ENCODE measurements at regions not wholly inside any gene's neighbourhood (a gene's known extent, or its start where the extent isn't known, plus 50 kb on each side); places are given as distances from the start of the nearest gene placed in this dataset.
"Not testable (repeated sequence)": the region's sequence is repeated elsewhere in the genome, so short reads cannot be mapped to it uniquely, and the experiment has no call there.

DNA sequence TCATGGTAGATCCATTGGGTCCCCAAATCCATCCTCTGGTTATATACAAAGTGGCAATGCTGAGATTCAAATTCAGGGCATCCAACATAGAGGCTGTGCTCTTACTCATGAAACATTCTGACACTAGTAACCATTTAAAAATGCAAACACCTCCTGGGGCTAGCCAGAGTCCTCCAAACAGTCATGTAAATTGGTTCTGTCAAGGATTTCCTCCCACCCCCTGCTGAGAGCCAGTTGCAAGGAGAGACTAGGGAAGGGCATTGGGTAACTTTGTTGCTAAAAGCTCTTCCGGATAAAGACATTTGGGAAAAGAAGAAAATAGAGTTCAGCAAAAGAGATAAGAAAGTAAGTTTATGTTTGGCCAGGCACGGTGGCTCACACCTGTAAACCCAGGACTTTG is 58.3 kb downstream of the ART5 start:
- H3K4me1 ChIP-seq (ENCODE audit: control insufficient read depth in 1 of 2, low read depth in 2 of 2); H3K36me3 ChIP-seq; H3K27me3 ChIP-seq (replicated peaks; ENCODE audit: insufficient read depth); H3K9me3 ChIP-seq; H3K4me3 ChIP-seq; H3K27ac ChIP-seq; DNase-seq (ENCODE audit: low spot score); ATAC-seq (ENCODE audit: insufficient number of reproducible peaks, low FRiP score, low read depth): not testable (repeated sequence)

DNA sequence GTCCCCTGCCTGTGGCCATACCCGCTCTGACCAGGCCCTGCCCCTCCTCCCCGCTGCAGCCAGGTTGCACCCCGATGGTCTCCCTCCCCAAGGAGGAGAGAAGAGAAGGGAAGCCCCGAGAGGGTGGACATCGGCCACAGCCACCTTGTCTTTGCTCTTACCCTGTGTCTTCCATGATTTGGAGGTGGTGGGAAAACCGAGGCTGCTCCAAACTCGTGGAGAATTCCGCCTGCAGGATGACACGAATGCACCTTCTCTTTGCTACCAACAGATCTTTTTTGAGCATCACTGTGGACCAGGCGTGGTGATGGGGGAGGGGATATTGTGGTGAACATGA is 60.4 kb downstream of the ART5 start:
- not testable (repeated sequence) for DNase-seq (ENCODE audit: low spot score); H3K36me3 ChIP-seq; H3K27me3 ChIP-seq (replicated peaks; ENCODE audit: insufficient read depth); H3K9me3 ChIP-seq; ATAC-seq (ENCODE audit: insufficient number of reproducible peaks, low FRiP score, low read depth); H3K4me1 ChIP-seq (ENCODE audit: control insufficient read depth in 1 of 2, low read depth in 2 of 2); H3K27ac ChIP-seq; H3K4me3 ChIP-seq

DNA sequence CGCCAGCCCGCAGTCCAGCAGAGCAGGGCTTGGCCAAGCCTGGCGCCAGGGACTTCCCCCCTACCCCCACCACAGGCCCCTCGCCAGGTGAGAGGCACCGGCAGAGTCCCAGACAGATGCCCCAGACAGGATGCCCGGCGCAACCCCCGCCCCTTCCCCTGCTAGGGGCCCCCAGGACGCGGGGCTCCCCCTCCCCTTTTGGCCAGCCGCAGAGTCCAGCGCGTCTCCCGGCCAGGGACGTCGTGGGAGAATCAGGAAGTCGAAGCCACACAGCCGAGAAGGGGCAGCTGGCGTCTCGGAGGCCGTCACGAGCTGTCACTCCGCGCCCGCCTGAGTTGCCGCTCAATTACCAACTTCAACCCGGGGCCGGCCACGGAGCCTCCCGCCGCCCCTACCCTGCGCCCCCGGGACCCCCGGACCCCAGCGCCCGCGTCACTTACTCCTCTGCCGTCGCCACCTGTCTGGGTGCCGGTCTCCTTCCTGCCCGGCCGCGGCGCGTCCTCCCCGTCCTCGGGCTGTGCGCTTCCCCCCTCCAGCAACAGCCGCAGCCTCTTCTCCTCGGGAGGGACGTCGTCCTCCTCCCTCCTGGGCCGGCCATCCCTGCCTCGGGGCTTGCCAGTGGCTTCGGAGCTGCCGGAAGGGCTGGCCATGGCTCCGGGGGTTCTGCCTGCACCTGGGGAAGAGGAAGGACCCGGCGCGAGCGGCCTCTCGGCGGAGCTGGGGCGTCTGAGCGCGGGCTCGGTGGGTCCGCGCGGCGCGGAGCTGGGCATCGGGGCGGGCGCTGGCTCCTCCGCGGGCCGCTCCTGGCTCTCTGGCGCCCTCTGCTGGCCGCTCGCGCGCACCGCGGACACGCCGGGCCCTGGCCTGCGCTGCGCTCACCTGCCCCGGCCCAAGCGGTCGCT is 61.1 kb downstream of the ART5 start:
- not testable (repeated sequence) for H3K9me3 ChIP-seq; H3K27me3 ChIP-seq (replicated peaks; ENCODE audit: insufficient read depth); H3K4me1 ChIP-seq (ENCODE audit: control insufficient read depth in 1 of 2, low read depth in 2 of 2); H3K27ac ChIP-seq; DNase-seq (ENCODE audit: low spot score); H3K36me3 ChIP-seq; ATAC-seq (ENCODE audit: insufficient number of reproducible peaks, low FRiP score, low read depth)
- H3K4me3 ChIP-seq, result peak overlapping the region; percentile 75
- TF ChIP-seq, protein P1, sequence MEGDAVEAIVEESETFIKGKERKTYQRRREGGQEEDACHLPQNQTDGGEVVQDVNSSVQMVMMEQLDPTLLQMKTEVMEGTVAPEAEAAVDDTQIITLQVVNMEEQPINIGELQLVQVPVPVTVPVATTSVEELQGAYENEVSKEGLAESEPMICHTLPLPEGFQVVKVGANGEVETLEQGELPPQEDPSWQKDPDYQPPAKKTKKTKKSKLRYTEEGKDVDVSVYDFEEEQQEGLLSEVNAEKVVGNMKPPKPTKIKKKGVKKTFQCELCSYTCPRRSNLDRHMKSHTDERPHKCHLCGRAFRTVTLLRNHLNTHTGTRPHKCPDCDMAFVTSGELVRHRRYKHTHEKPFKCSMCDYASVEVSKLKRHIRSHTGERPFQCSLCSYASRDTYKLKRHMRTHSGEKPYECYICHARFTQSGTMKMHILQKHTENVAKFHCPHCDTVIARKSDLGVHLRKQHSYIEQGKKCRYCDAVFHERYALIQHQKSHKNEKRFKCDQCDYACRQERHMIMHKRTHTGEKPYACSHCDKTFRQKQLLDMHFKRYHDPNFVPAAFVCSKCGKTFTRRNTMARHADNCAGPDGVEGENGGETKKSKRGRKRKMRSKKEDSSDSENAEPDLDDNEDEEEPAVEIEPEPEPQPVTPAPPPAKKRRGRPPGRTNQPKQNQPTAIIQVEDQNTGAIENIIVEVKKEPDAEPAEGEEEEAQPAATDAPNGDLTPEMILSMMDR (IDR thresholded peaks at IDR 0.05), result peak; percentile 74

DNA sequence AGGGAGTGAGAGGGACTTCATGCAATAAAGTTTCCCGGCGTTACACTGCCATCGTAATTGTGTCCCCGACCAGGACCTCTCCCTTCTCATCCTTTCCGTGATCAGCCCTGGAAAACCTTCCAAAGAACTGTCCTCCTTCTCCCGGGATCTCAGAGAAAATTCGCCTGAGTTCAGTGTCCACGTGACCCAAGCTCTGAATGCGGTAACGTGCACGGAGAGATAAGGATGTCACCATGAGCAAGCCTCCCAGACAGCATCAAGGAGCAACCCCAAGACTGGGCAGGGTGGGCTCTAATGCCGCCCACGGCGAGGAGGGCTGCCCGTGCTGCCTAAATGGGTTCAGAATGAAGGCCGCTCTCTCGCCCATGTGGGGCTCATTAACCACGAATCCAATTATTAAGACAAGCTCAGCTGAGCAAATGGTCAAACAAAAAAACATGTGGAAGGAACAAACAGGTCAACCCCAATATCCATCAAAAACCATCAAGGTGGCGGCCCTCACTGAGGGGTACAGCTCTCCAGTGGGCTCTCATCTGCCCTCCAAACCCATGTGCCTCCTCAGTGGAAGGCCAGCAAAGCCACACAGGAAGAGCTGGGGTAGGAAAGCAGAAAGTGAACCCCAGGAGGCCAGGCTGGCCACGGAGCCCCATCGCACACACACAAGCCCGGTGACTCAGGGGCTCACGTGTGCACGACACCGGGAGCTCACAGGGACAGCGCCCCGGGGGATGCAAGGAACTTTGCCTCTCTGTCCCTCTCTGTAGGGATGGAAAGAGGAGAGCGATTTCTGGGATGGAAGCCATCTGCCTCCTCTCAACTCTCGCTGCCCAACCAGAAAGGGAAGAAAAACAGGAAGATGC is 62.0 kb downstream of the ART5 start:
- H3K27me3 ChIP-seq (replicated peaks; ENCODE audit: insufficient read depth); H3K36me3 ChIP-seq; H3K27ac ChIP-seq; ATAC-seq (ENCODE audit: insufficient number of reproducible peaks, low FRiP score, low read depth); H3K4me3 ChIP-seq; H3K4me1 ChIP-seq (ENCODE audit: control insufficient read depth in 1 of 2, low read depth in 2 of 2); DNase-seq (ENCODE audit: low spot score); H3K9me3 ChIP-seq: not testable (repeated sequence)

DNA sequence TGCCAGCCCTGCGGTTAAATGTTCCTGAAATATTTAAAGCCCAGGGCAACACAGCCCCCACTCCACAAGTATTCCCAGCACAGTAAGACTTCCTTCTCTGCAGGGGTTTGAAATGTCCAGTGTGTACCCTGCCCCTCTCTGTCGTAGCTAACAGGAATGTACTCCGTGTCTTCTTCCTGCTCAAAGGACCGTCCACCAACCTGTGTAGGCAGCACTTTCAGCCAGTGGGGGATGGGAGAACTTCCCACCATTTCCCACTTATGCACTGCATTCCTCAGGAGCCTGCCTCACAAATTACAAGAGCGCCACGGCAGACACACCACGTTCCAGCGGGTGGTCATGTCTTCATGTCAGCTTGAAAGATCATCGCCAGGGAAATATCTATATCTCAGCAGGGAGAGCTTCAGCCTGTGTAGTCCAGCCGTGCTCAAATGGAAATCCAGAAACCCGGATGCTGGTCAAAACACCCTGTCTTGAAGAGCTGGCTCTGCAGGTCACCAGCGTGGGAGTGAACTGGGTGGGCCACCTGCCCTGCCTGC is 65.7 kb downstream of the ART5 start:
- not testable (repeated sequence) for H3K9me3 ChIP-seq; H3K36me3 ChIP-seq; DNase-seq (ENCODE audit: low spot score); H3K27ac ChIP-seq; H3K27me3 ChIP-seq (replicated peaks; ENCODE audit: insufficient read depth); H3K4me3 ChIP-seq; H3K4me1 ChIP-seq (ENCODE audit: control insufficient read depth in 1 of 2, low read depth in 2 of 2); ATAC-seq (ENCODE audit: insufficient number of reproducible peaks, low FRiP score, low read depth)

DNA sequence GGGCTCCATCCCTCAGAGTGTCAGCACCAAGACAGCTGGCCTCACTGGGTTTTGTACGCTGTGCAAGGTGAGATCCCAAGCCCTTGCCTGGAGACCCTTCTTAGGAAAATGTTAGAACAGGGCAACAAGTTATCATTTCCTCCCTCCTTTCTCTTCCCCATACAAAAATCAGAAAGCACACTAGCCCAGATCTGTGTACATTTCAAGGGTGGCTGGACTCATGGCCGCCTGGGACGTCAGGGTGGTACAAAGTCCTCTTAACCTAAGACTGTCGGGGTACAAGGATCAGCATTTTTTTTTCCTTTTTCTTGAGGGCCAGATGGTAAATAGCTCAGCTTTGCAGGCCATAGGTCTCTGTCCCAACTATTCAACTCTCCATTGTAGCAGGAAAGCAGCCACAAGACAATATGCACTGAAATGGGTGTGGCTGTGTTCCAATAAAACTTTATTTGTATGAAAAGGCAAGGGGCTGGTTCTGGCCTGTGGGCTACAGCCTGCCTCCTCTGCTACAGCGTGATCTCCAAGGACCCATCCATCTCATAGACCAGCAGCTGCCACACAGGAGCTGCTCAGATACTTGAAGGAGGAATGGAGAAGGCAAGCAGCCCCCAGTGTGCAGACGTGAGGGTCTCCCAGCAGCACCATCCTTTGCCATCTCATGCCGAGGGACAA is 68.7 kb downstream of the ART5 start:
- H3K4me1 ChIP-seq (ENCODE audit: control insufficient read depth in 1 of 2, low read depth in 2 of 2); ATAC-seq (ENCODE audit: insufficient number of reproducible peaks, low FRiP score, low read depth); H3K36me3 ChIP-seq; H3K27me3 ChIP-seq (replicated peaks; ENCODE audit: insufficient read depth); H3K9me3 ChIP-seq; H3K4me3 ChIP-seq; DNase-seq (ENCODE audit: low spot score); H3K27ac ChIP-seq: not testable (repeated sequence)

DNA sequence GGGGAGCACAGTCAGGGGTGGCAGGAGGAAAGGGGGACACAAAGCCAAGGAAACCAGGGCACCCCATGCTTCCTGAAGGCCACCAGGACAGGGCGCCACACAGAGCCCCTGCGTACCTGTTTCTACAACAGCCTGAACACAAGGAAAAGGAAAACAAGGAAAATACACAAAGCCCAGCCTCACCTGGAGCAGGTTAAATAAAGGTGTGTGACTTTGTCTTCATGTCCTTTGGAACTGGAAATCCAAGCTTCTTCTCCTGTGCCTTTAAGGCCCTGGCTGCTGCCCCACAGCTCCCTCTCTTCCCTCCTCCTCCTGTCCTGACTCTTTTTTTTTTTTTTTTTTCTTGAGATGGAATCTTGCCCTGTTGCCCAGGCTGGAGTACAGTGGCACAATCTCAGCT is 70.0 kb downstream of the ART5 start:
- H3K9me3 ChIP-seq; ATAC-seq (ENCODE audit: insufficient number of reproducible peaks, low FRiP score, low read depth); DNase-seq (ENCODE audit: low spot score); H3K36me3 ChIP-seq; H3K27me3 ChIP-seq (replicated peaks; ENCODE audit: insufficient read depth); H3K4me3 ChIP-seq; H3K27ac ChIP-seq; H3K4me1 ChIP-seq (ENCODE audit: control insufficient read depth in 1 of 2, low read depth in 2 of 2): not testable (repeated sequence)

DNA sequence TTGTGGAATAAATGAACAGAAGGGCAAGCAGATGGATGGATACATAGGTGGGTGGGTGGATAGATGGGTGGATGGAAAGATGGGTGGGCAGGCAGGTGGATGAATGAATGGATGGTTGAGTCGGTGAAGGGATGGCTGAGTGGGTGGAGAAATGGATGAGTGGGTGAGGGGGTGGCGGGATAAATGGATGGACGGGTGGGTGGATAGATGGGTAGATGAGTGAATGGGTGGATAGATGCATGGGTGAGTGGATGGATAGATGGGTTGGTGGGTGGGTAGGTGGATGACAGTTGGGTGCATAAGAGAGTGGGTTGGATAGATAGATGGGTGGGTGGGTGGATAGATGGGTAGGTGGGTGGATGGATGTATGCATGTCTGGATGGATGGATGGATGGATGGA is 76.0 kb downstream of the ART5 start:
- not testable (repeated sequence) for H3K27ac ChIP-seq; DNase-seq (ENCODE audit: low spot score); H3K4me3 ChIP-seq; H3K36me3 ChIP-seq; ATAC-seq (ENCODE audit: insufficient number of reproducible peaks, low FRiP score, low read depth); H3K4me1 ChIP-seq (ENCODE audit: control insufficient read depth in 1 of 2, low read depth in 2 of 2); H3K27me3 ChIP-seq (replicated peaks; ENCODE audit: insufficient read depth); H3K9me3 ChIP-seq

DNA sequence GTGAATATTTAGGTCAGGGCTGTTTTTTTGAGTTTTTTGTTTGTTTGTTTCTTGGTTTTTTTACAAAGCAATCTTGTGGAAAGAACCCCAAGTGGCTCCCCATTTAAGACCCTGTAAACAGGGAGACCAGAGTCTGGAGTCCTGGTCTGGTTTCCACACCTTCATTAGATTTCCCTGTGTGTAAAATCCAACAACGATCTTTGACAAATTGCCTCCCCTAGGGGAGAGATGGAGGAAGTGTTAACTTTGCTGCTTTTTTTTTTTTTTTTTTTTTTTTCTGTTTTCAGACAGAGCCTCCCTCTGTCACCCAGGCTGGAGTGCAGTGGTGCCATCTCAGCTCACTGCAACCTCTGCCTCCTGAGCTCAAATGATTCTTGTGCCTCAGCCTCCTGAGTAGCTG is 77.4 kb downstream of the ART5 start:
- H3K4me1 ChIP-seq (ENCODE audit: control insufficient read depth in 1 of 2, low read depth in 2 of 2); DNase-seq (ENCODE audit: low spot score); ATAC-seq (ENCODE audit: insufficient number of reproducible peaks, low FRiP score, low read depth); H3K9me3 ChIP-seq; H3K36me3 ChIP-seq; H3K27ac ChIP-seq; H3K4me3 ChIP-seq; H3K27me3 ChIP-seq (replicated peaks; ENCODE audit: insufficient read depth): not testable (repeated sequence)

DNA sequence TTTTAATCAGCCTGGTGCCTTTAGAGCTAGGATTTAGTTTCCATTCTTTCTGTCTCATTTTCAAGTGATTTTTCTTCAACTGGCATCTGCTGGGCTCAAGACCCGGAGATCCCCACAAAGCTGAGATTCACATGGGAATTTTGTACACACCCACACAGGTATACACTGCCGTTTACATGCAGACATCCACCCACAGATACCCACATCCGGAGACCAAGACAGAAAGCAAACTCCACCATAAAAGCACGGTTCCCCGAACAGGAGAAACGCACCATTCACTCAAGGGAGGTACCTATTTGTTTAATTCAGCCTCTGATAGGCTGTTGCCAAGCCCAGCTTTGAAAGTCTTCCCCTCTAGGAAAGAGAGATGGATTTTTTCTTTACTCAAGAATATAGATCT is 87.2 kb downstream of the ART5 start:
- H3K4me3 ChIP-seq, result not testable (repeated sequence)

DNA sequence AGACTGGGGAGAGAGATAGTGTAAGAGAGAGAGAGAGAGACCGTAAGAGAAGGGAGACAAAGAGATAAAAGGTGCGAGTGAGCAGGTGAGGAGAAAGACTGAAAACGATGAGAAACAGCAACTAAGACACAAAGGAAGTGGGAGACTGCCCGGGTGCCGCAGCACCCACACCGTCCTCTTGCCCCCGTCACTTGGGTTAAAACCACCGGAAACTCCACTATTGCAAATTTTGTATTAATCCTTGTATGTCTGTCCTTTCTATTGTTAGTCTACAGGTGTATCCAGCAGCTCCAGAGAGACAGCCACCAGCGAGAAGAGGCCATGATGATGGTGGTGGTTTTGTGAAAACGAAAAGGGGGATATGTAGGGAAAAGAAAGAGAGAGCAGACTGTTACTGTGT is 96.8 kb downstream of the ART5 start:
- H3K27ac ChIP-seq; H3K4me1 ChIP-seq (ENCODE audit: control insufficient read depth in 1 of 2, low read depth in 2 of 2); H3K36me3 ChIP-seq; H3K4me3 ChIP-seq; H3K27me3 ChIP-seq (replicated peaks; ENCODE audit: insufficient read depth); ATAC-seq (ENCODE audit: insufficient number of reproducible peaks, low FRiP score, low read depth); H3K9me3 ChIP-seq; DNase-seq (ENCODE audit: low spot score): not testable (repeated sequence)

More for the DNA sequence above, 87.2 kb downstream of the ART5 start:
- not testable (repeated sequence) for H3K36me3 ChIP-seq; ATAC-seq (ENCODE audit: insufficient number of reproducible peaks, low FRiP score, low read depth); H3K27me3 ChIP-seq (replicated peaks; ENCODE audit: insufficient read depth); DNase-seq (ENCODE audit: low spot score); H3K4me1 ChIP-seq (ENCODE audit: control insufficient read depth in 1 of 2, low read depth in 2 of 2); H3K9me3 ChIP-seq; H3K27ac ChIP-seq
